ENCODE measurements at regions not wholly inside any gene's neighbourhood (a gene's known extent, or its start where the extent isn't known, plus 50 kb on each side); places are given as distances from the start of the nearest gene placed in this dataset.

GRCh38 chr6:113447088-113447831, 409.9 kb upstream of the MARCKS start:
- DNase-seq, result no peak

DNA sequence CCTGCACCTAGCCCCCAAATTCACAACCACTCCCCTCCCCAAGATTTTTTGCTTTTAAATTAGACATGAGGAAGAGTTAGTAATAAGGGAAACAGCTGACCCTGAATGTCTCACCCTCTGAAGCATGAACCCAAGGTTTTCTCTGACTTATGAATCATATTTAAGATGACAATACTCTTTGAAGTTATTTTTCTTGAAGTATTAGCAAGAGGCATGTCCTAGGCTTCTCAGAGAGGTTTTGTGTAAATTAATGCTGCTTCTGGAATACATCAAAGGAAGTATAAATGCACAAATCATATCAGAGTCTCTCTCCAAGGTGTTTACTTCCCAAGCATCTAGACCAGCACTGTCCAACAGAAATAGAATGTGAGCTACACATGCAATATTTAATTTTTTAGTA, 408.1 kb upstream of the MARCKS start:
- no peak for DNase-seq

GRCh38 chr6:113450061-113450465, 407.1 kb upstream of the MARCKS start:
- no peak for DNase-seq

GRCh38 chr6:113451049-113451448, 406.1 kb upstream of the MARCKS start:
- peak in 1 of 2 experiments; percentile 8 for DNase-seq

DNA sequence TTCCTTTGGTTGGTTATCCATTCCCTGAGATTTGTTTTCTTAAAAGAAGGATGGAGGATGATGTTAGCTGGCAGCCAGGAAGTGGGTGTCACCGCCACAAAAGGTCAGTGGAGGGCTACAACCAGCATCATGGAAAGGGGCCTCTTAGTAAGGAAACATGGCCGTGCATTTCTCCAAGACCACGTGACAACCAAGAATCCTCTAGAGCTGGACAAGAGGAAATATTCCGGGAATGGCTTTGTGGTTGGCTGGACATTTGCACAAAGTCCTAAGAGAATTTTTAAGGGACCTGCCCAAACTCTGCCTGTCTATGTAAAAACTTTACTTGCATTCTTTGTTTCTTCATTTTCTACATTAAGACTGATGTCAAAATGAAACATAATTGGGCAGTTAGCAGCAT, 399.9 kb upstream of the MARCKS start:
- DNase-seq, result no peak

DNA sequence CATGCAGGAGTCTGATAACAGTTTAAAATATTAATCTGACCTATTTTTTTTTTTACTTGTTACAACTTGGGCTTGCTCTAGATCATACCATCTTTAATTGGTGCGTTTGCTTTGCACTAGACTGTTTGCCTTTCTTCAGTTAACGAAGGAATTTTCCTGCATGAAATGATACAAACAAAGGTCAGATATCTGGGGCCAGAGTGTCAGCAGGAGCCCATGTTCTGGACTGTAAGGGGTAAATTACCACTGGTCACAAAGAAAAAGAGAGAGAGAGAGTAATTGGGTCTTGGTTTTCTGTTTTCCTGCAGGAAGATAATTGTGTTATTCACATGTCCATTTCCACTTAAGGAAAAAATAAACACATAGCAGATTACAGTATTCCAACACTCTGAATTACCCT, 399.4 kb upstream of the MARCKS start:
- no peak for DNase-seq

- no peak for DNase-seq
Measured at GRCh38 chr6:113458368-113459010, 398.7 kb upstream of the MARCKS start.

DNA sequence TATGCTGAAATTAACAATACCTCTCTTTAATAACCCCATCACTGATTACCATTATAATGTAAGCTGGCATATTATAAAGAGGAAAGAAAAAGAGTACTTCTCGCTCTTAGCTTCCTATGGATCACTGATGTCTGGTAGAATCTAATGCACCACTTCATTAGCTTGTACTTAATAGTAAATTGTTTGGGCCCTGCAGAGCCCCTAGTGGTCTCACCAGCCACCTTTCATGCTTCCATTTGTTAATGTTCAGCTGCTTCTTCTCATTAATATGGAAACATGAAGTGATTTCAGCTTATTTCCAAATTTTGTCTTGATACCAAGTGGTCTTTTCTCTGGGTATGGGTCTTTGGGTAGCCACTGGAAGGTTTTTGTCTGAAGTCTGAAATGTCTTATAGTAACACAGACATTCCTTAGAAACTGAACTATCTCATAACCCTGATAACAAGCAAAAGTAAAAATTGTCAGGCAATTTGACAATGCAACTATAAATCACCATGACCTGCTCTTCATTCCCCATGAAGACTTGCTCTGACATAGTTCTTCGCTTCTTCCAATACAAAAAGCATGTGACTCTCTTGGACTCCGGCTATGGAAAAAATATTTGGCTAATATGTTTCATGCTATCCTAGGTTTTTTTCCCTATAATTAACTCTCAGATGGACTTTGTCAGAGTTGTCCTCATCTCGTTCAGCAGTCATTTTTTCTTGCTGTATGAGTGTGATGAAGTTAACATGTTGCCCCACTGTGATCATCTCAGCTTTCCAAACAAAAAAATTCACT, 395.8 kb upstream of the MARCKS start:
- peak in 1 of 2 experiments; percentile 48 for DNase-seq

GRCh38 chr6:113464536-113464935, 392.6 kb upstream of the MARCKS start:
- no peak for DNase-seq

GRCh38 chr6:113464960-113465359, 392.2 kb upstream of the MARCKS start:
- no peak for DNase-seq

GRCh38 chr6:113466526-113466925, 390.6 kb upstream of the MARCKS start:
- DNase-seq, result no peak

DNA sequence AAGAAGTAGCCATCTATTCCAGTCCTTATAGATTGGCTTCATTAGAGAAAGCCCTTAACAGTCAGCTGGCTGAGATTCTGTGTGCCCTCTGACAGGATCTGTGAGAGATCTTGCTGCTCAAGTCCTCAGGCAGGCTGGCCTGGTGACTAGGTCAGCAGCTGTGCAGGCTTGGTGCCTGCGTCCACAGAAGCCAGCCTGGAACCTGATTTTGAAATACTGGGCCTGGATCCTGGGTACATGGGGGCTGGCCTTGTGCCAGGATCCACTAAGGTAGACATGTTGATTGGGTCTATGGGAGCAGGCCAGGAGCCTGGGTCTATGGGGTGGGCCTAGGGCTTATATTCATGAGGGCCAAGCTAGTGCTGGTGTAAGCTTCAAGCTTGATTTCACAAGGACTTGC, 381.8 kb upstream of the MARCKS start:
- DNase-seq, result no peak

DNA sequence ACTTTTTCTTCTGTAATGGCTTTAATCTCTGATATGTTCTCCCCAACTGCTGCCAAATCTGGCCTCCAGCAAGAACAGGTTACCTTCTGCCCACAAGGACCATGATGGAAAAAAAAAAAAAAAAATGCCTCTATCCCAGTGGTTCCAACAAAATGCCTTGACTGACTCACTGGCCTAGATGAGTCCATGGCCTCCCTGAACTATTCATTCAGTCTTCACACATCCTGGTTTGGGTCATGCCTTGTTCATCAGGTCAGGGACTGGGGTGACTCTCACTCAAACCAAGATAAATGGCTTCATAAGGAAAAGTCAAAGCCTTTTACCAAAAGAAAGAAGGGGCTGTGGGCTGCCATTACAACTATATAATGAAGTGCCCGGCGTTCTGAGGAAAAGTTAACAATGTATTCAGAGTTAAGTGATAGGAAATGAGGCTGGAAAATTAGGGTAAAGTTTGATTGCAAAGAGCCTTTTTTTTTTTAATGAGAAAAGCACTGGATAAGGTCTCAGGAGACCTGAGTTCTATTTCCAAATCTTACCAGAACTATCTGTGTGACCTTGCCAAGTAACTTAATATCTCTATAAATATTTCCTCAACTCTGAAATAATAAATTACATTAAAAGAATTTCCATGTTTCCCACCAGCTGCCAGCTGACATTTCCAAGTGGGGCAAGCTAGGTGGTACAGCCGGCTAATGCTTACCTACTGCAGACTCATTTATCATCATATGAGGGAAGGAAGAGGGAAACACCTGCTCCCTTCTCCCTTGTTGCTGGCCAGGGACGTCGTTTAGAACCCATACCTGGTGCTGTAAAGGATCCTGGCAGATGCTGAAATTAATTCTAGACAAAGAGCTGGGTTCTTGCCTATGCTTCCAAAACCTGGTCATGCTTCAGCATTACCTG, 380.0 kb upstream of the MARCKS start:
- no peak for DNase-seq

- DNase-seq, result no peak
Measured at GRCh38 chr6:113480616-113481015, 376.5 kb upstream of the MARCKS start.

- no peak for DNase-seq
Measured at GRCh38 chr6:113481458-113481857, 375.7 kb upstream of the MARCKS start.

DNA sequence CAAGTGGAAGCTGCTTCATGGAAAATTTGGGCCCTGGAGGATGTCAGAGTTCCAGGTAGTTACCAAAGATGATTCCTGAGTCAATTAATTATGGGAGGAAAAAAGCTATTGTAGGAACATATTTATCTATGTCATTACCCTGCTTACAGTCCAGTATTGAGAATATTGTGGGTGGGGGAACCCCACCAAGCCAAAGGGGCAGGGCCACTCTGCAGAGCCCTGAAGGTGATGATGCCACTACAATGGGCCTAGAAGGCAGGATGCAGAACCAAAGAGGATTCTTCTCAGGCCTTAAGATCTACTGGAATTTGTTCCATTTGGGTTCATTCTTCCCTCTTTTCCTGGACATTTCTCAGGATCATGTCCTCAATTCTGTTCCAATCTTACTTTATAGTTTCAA, 375.2 kb upstream of the MARCKS start:
- DNase-seq, result no peak

- DNase-seq, result peak; percentile 19 to 65
Measured at GRCh38 chr6:113482771-113483170, 374.4 kb upstream of the MARCKS start.

DNA sequence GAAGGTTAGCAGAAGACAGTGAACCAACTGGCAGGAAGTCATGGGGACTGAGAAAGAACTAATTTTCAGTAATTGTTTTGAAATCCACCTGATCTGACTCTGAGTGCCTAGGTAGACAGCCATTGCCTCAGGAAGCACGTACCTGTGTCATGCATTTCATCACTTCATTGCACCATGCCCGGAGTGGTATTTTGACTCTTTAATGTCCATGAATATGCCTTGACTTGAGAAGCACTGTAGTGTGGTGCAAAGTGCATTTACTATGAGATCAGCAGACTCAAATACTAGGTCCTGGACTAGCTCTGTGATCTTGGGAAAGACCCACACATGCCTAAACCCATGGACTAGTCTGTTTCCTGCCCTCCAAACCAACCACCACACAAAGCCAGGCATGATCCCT, 370.9 kb upstream of the MARCKS start:
- no peak for DNase-seq

DNA sequence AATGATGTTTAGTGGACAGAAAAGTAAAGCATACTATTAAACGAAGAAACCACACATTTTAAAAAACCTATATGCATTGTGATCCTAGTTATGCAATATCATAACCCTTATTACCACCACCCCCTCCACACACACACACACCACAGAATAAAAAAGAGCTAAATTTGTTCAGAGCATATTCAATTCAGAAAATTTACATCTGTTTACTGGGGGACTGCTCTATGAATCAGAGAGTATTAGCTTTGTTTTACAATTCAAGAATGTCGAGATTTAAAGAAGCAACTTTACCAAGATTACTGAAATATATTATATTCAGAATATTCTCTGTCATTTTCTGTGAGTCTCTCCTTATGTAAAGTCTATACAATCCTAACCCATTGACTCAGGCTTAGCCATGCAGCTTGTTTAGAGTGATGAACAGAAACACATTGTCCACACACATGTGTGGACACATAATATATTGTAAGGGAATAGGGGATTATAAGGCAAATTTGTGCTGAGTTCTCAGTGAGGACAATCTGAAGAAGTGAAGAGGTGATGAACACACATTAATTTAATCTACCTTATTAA, 369.6 kb upstream of the MARCKS start:
- no peak for DNase-seq

GRCh38 chr6:113488061-113488460, 369.1 kb upstream of the MARCKS start:
- peak in 1 of 2 experiments; percentile 19 for DNase-seq

- DNase-seq, result peak in 1 of 2 experiments; percentile 38
Measured at GRCh38 chr6:113488812-113489685, 368.1 kb upstream of the MARCKS start.
